Ammon's horn (tissue), 1 donor: ENCODE measurements at regions not wholly inside any gene's neighbourhood (a gene's known extent, or its start where the extent isn't known, plus 50 kb on each side); places are given as distances from the start of the nearest gene placed in this dataset.
"Not testable (repeated sequence)": the region's sequence is repeated elsewhere in the genome, so short reads cannot be mapped to it uniquely, and the experiment has no call there.

Experiments used
- DNase-seq: peaks from one replicate; pipeline ENCODE4 v3.0.0-alpha.2; 2016; ENCODE audit warnings: low spot score

- no peak for DNase-seq
Measured at GRCh38 chr13:33659894-33660293, 158.1 kb upstream of the RFC3 start.

GRCh38 chr13:33662392-33662791 lies 155.6 kb upstream of the RFC3 start:
- no peak for DNase-seq

GRCh38 chr13:33665626-33666175 lies 152.2 kb upstream of the RFC3 start:
- no peak for DNase-seq

GRCh38 chr13:33671560-33671959 lies 146.4 kb upstream of the RFC3 start:
- DNase-seq = no peak

GRCh38 chr13:33672022-33672421 lies 145.9 kb upstream of the RFC3 start:
- DNase-seq = not testable (repeated sequence)

- DNase-seq = peak; percentile 81
Measured at GRCh38 chr13:33676045-33676989, 141.6 kb upstream of the RFC3 start.

- no peak for DNase-seq
Measured at GRCh38 chr13:33677215-33677614, 140.7 kb upstream of the RFC3 start.

- no peak for DNase-seq
Measured at GRCh38 chr13:33678084-33678483, 139.9 kb upstream of the RFC3 start.

- DNase-seq = peak; percentile 36
Measured at GRCh38 chr13:33678906-33679657, 138.9 kb upstream of the RFC3 start.

GRCh38 chr13:33679658-33680012 lies 138.3 kb upstream of the RFC3 start:
- DNase-seq = no peak

GRCh38 chr13:33682020-33682564 lies 135.9 kb upstream of the RFC3 start:
- DNase-seq = no peak

- not testable (repeated sequence) for DNase-seq
Measured at GRCh38 chr13:33682646-33683045, 135.3 kb upstream of the RFC3 start.

- no peak for DNase-seq
Measured at GRCh38 chr13:33683376-33683775, 134.6 kb upstream of the RFC3 start.

GRCh38 chr13:33684874-33685273 lies 133.1 kb upstream of the RFC3 start:
- DNase-seq = no peak

GRCh38 chr13:33686772-33687480 lies 131.0 kb upstream of the RFC3 start:
- DNase-seq = no peak

- no peak for DNase-seq
Measured at GRCh38 chr13:33690354-33690753, 127.6 kb upstream of the RFC3 start.

GRCh38 chr13:33691980-33692379 lies 126.0 kb upstream of the RFC3 start:
- DNase-seq = no peak

- DNase-seq = no peak
Measured at GRCh38 chr13:33692531-33692930, 125.4 kb upstream of the RFC3 start.

- DNase-seq = no peak
Measured at GRCh38 chr13:33694546-33694945, 123.4 kb upstream of the RFC3 start.

- DNase-seq = no peak
Measured at GRCh38 chr13:33696530-33696929, 121.4 kb upstream of the RFC3 start.

GRCh38 chr13:33697926-33698325 lies 120.0 kb upstream of the RFC3 start:
- no peak for DNase-seq

- no peak for DNase-seq
Measured at GRCh38 chr13:33707449-33707848, 110.5 kb upstream of the RFC3 start.
